OCI-LY1 (cell line): ENCODE measurements at regions not wholly inside any gene's neighbourhood (a gene's known extent, or its start where the extent isn't known, plus 50 kb on each side); places are given as distances from the start of the nearest gene placed in this dataset.

Experiments
- CTCF ChIP-seq: fragments of 200-600 bp; sonication (generic), shearing (Covaris generic); IDR thresholded peaks from 2 replicates; pipeline ENCODE4 v1.5.1; 2017; ENCODE audit warnings: mild to moderate bottlenecking, antibody characterized with exemption, low read length, moderate library complexity, mixed read lengths
- EZH2 ChIP-seq: fragments of 200-600 bp; sonication (generic), shearing (Covaris generic); IDR thresholded peaks from 2 replicates; pipeline ENCODE4 v1.8.0; 2017; ENCODE audit warnings: borderline replicate concordance, mixed run types, mild to moderate bottlenecking, antibody characterized with exemption, low read length, moderate library complexity, mixed read lengths

GRCh38 chr5:152170350-152170749 is 234.7 kb downstream of the NMUR2 start:
- TF ChIP-seq CTCF (no peak), EZH2 (no peak)
